ENCODE measurements at regions not wholly inside any gene's neighbourhood (a gene's known extent, or its start where the extent isn't known, plus 50 kb on each side); places are given as distances from the start of the nearest gene placed in this dataset.

DNA sequence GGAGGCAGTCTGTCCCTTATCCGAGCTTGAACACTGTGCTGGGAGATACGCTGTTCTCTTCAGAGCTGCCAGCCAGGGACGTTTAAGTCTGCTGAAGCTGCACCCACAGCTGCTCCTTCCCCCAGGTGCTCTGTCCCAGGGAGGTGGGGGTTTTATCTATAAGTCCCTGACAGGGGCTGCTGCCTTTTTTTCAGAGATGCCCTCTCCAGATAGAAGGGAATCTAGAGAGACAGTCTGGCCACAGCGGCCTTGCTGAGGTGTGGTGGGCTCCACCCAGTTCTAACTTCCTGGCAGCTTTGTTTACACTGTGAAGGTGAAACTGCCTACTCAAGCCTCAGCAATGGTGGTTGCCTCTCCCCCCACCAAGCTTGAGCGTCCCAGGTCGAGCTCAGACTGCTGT, 319.9 kb upstream of the GRM7 start:
- Histone ChIP-seq H3K9ac (ENCODE audit: low read length) (no peak overlapping the region), H3K27ac (ENCODE audit: low read length) (no peak overlapping the region), H4K20me1 (ENCODE audit: insufficient read depth) (no peaks in the 10 kb centered on the region), H3F3A (ENCODE audit: insufficient read depth, low read length, poor library complexity, severe bottlenecking) (no peaks in the 10 kb centered on the region), H3K9me3 (ENCODE audit: low read length) (no peaks in the 10 kb centered on the region), H3K9me2 (ENCODE audit: insufficient read depth, low read length) (no peaks in the 10 kb centered on the region), H3K4me3 (ENCODE audit: low read length) (no peak overlapping the region), H3K36me3 (ENCODE audit: insufficient read depth, low read length) (no peaks in the 10 kb centered on the region), H3K79me2 (replicated peaks; ENCODE audit: insufficient read depth, low read length) (no peaks in the 10 kb centered on the region), H2AFZ (ENCODE audit: low read depth, low read length) (no peak overlapping the region), H3K27me3 (ENCODE audit: insufficient read depth, low read depth, low read length) (no peaks in the 10 kb centered on the region), H3K4me2 (ENCODE audit: low read length) (no peak overlapping the region)
- TF ChIP-seq RAD21 (conservative IDR thresholded peaks at IDR 0.05), result no peak
- no peak for TF ChIP-seq EZH2 (IDR thresholded peaks at IDR 0.05; ENCODE audit: borderline replicate concordance, insufficient read depth, low read length, poor library complexity, severe bottlenecking)
- TF ChIP-seq MXI1 (conservative IDR thresholded peaks at IDR 0.05; ENCODE audit: poor library complexity, severe bottlenecking), result no peak
- TF ChIP-seq TAF1 (IDR thresholded peaks at IDR 0.05; ENCODE audit: low read depth), result no peak
- TF ChIP-seq SMC3 (conservative IDR thresholded peaks at IDR 0.05; ENCODE audit: poor library complexity), result no peak
- no peak for TF ChIP-seq POLR2AphosphoS5 (IDR thresholded peaks at IDR 0.05)
- TF ChIP-seq, protein P1, sequence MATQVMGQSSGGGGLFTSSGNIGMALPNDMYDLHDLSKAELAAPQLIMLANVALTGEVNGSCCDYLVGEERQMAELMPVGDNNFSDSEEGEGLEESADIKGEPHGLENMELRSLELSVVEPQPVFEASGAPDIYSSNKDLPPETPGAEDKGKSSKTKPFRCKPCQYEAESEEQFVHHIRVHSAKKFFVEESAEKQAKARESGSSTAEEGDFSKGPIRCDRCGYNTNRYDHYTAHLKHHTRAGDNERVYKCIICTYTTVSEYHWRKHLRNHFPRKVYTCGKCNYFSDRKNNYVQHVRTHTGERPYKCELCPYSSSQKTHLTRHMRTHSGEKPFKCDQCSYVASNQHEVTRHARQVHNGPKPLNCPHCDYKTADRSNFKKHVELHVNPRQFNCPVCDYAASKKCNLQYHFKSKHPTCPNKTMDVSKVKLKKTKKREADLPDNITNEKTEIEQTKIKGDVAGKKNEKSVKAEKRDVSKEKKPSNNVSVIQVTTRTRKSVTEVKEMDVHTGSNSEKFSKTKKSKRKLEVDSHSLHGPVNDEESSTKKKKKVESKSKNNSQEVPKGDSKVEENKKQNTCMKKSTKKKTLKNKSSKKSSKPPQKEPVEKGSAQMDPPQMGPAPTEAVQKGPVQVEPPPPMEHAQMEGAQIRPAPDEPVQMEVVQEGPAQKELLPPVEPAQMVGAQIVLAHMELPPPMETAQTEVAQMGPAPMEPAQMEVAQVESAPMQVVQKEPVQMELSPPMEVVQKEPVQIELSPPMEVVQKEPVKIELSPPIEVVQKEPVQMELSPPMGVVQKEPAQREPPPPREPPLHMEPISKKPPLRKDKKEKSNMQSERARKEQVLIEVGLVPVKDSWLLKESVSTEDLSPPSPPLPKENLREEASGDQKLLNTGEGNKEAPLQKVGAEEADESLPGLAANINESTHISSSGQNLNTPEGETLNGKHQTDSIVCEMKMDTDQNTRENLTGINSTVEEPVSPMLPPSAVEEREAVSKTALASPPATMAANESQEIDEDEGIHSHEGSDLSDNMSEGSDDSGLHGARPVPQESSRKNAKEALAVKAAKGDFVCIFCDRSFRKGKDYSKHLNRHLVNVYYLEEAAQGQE (IDR thresholded peaks at IDR 0.05; ENCODE audit: borderline replicate concordance), result no peak
- TF ChIP-seq, protein P2, sequence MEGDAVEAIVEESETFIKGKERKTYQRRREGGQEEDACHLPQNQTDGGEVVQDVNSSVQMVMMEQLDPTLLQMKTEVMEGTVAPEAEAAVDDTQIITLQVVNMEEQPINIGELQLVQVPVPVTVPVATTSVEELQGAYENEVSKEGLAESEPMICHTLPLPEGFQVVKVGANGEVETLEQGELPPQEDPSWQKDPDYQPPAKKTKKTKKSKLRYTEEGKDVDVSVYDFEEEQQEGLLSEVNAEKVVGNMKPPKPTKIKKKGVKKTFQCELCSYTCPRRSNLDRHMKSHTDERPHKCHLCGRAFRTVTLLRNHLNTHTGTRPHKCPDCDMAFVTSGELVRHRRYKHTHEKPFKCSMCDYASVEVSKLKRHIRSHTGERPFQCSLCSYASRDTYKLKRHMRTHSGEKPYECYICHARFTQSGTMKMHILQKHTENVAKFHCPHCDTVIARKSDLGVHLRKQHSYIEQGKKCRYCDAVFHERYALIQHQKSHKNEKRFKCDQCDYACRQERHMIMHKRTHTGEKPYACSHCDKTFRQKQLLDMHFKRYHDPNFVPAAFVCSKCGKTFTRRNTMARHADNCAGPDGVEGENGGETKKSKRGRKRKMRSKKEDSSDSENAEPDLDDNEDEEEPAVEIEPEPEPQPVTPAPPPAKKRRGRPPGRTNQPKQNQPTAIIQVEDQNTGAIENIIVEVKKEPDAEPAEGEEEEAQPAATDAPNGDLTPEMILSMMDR (IDR thresholded peaks at IDR 0.05; ENCODE audit: poor library complexity, severe bottlenecking), result no peak
- TF ChIP-seq EP300 (conservative IDR thresholded peaks at IDR 0.05; ENCODE audit: poor library complexity, severe bottlenecking), result no peak

DNA sequence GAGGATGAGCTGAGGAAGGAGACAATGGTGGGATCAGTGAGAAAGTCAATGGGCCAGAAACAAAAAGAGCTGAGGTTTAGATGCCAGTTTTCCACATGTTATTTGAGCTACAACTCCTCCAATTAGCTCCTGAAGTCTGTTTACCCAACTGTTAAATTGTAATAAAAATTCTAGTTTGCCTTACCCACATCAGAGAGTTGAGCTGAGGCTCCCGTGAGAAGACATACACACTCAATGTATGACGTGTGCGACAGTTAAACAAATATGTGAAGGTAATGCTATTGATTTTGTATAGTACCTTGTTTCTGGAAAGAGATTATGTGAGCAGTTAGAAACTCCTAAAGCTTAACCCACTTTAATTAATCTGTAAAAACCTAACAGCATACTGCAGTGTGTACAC, 318.1 kb upstream of the GRM7 start:
- Histone ChIP-seq H3F3A (ENCODE audit: insufficient read depth, low read length, poor library complexity, severe bottlenecking) (no peaks in the 10 kb centered on the region), H3K4me3 (ENCODE audit: low read length) (no peak overlapping the region)
- TF ChIP-seq SMC3 (conservative IDR thresholded peaks at IDR 0.05; ENCODE audit: poor library complexity), result no peak
- TF ChIP-seq MXI1 (conservative IDR thresholded peaks at IDR 0.05; ENCODE audit: poor library complexity, severe bottlenecking), result no peak
- no peak for TF ChIP-seq RAD21 (conservative IDR thresholded peaks at IDR 0.05)
- TF ChIP-seq, protein P1 (IDR thresholded peaks at IDR 0.05; ENCODE audit: borderline replicate concordance), result no peak
- TF ChIP-seq, protein P2 (IDR thresholded peaks at IDR 0.05; ENCODE audit: poor library complexity, severe bottlenecking), result no peak
- no peak for TF ChIP-seq TAF1 (IDR thresholded peaks at IDR 0.05; ENCODE audit: low read depth)
- no peak for TF ChIP-seq POLR2AphosphoS5 (IDR thresholded peaks at IDR 0.05)
- TF ChIP-seq EZH2 (IDR thresholded peaks at IDR 0.05; ENCODE audit: borderline replicate concordance, insufficient read depth, low read length, poor library complexity, severe bottlenecking), result no peak
- TF ChIP-seq EP300 (conservative IDR thresholded peaks at IDR 0.05; ENCODE audit: poor library complexity, severe bottlenecking), result no peak

More for the DNA sequence above, 318.1 kb upstream of the GRM7 start:
- no peaks in the 10 kb centered on the region for H3K36me3 ChIP-seq (ENCODE audit: insufficient read depth, low read length)
- no peak overlapping the region for H2AFZ ChIP-seq (ENCODE audit: low read depth, low read length)
- no peaks in the 10 kb centered on the region for H3K79me2 ChIP-seq (replicated peaks; ENCODE audit: insufficient read depth, low read length)
- no peaks in the 10 kb centered on the region for H3K27me3 ChIP-seq (ENCODE audit: insufficient read depth, low read depth, low read length)
- no peaks in the 10 kb centered on the region for H4K20me1 ChIP-seq (ENCODE audit: insufficient read depth)
- no peak overlapping the region for H3K4me2 ChIP-seq (ENCODE audit: low read length)
- H3K27ac ChIP-seq (ENCODE audit: low read length), result no peak overlapping the region
- no peak overlapping the region for H3K9ac ChIP-seq (ENCODE audit: low read length)
- no peaks in the 10 kb centered on the region for H3K9me3 ChIP-seq (ENCODE audit: low read length)
- no peaks in the 10 kb centered on the region for H3K9me2 ChIP-seq (ENCODE audit: insufficient read depth, low read length)
